Upper lobe of left lung (tissue), 6 donors: ENCODE measurements at regions not wholly inside any gene's neighbourhood (a gene's known extent, or its start where the extent isn't known, plus 50 kb on each side); places are given as distances from the start of the nearest gene placed in this dataset.

Experiments
- ATAC-seq, 2 donors: fragments of 200-7000 bp; cut with Tn5 transposase; one replicate each; pipeline ENCODE4 v1.9.1; 2022; ENCODE audit warnings: mild to moderate bottlenecking in 2 of 2, moderate library complexity in 2 of 2; ENCODE audit not compliant: low FRiP score in 2 of 2
- DNase-seq, 2 donors: peaks; one replicate each; pipeline ENCODE4 v3.0.0-alpha.2; 2019 to 2020
- H3K27ac ChIP-seq, 4 donors: fragments of 200-600 bp; sonication (generic); one replicate each; pipeline ENCODE4 v1.5.1; 2016 to 2019
- H3K27me3 ChIP-seq, 4 donors: fragments of 200-600 bp; sonication (generic); one replicate each; pipeline ENCODE4 v1.5.1; 2017 to 2019
- H3K36me3 ChIP-seq, 4 donors: fragments of 200-600 bp; sonication (generic); one replicate each; pipeline ENCODE4 v1.5.1; 2016 to 2019
- H3K4me1 ChIP-seq, 4 donors: fragments of 200-600 bp; sonication (generic); one replicate each; pipeline ENCODE4 v1.5.1; 2018 to 2019
- H3K4me3 ChIP-seq, 4 donors: fragments of 200-600 bp; sonication (generic); one replicate each; pipeline ENCODE4 v1.5.1; 2017 to 2019; ENCODE audit warnings: mild to moderate bottlenecking in 2 of 4, moderate library complexity in 1 of 4
- H3K9me3 ChIP-seq, 4 donors: fragments of 200-600 bp; sonication (generic); one replicate each; pipeline ENCODE4 v1.5.1; 2018 to 2019
- EP300 ChIP-seq, 4 donors: sonication (generic); formaldehyde crosslinking; IDR thresholded peaks; one replicate each; pipeline ENCODE4 v1.5.1; 2017; ENCODE audit warnings: antibody characterized with exemption in 4 of 4, control low read depth in 2 of 4
- POLR2A ChIP-seq, 4 donors: fragments of 450-650 bp; IDR thresholded peaks; one replicate each; pipeline ENCODE4 v1.5.1; 2016 to 2017; ENCODE audit warnings: antibody characterized with exemption in 4 of 4, mild to moderate bottlenecking in 2 of 4
- POLR2AphosphoS5 ChIP-seq, 2 donors: sonication (generic); formaldehyde crosslinking; IDR thresholded peaks; one replicate each; pipeline ENCODE4 v1.5.1; 2017; ENCODE audit warnings: antibody characterized with exemption in 2 of 2
- WGBS, 2 donors: methylation state at CpG; one replicate each; pipeline ENCODE4 v1.1.5; 2017 to 2018; 5-methylcytosine and 5-hydroxymethylcytosine counted together
- TF ChIP-seq, protein P1 (sequence below), 6 experiments: fragments of 450-650 bp in 4 of 6; fragments of 200-600 bp in 2 of 6; sonication (generic) in 2 of 6; IDR thresholded peaks; one replicate each; pipeline ENCODE4 v1.5.1; 2016 to 2019; ENCODE audit warnings: antibody characterized with exemption in 6 of 6
- donor health status: DM: no; HTN: no; CAD: no; lungs with moderate emphysema.
- donor health status: DM: no; HTN: yes; CAD: no; lungs with severe emphysema.

DNA sequence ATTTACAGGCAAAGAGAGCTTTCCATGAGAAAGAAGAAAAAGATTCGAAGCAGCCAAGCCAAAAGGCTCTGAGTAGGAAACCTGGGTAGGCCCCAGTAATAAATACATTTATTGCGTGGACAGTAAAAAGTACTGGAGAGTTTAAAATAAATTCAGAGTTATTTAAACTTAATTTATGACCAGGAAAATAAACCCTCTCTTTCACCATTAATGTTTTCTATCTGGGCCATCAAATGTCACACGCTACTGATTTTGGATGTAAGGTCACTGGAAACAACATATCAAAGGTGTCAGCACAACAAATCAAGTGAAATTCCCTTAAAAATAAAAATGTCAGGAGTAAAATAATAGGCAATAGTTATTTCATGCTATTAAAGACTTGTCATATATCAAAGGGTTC, 264.0 kb downstream of the SKAP2 start:
- no peak overlapping the region for H3K4me3 ChIP-seq
- no peak for DNase-seq
- WGBS, 2 donors = 77 to 94% methylated on average over 3 of the region's 3 CpGs
- H3K36me3 ChIP-seq = no peaks in the 10 kb centered on the region
- no peak for ATAC-seq
- H3K27ac ChIP-seq = no peak overlapping the region
- H3K27me3 ChIP-seq = no peaks in the 10 kb centered on the region
- TF ChIP-seq POLR2AphosphoS5 (IDR thresholded peaks at IDR 0.05) (no peak), POLR2A (IDR thresholded peaks at IDR 0.05) (no peak), EP300 (IDR thresholded peaks at IDR 0.05) (no peak)
- TF ChIP-seq, protein P1, sequence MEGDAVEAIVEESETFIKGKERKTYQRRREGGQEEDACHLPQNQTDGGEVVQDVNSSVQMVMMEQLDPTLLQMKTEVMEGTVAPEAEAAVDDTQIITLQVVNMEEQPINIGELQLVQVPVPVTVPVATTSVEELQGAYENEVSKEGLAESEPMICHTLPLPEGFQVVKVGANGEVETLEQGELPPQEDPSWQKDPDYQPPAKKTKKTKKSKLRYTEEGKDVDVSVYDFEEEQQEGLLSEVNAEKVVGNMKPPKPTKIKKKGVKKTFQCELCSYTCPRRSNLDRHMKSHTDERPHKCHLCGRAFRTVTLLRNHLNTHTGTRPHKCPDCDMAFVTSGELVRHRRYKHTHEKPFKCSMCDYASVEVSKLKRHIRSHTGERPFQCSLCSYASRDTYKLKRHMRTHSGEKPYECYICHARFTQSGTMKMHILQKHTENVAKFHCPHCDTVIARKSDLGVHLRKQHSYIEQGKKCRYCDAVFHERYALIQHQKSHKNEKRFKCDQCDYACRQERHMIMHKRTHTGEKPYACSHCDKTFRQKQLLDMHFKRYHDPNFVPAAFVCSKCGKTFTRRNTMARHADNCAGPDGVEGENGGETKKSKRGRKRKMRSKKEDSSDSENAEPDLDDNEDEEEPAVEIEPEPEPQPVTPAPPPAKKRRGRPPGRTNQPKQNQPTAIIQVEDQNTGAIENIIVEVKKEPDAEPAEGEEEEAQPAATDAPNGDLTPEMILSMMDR (IDR thresholded peaks at IDR 0.05) = no peak
- no peaks in the 10 kb centered on the region for H3K4me1 ChIP-seq
- no peaks in the 10 kb centered on the region for H3K9me3 ChIP-seq

DNA sequence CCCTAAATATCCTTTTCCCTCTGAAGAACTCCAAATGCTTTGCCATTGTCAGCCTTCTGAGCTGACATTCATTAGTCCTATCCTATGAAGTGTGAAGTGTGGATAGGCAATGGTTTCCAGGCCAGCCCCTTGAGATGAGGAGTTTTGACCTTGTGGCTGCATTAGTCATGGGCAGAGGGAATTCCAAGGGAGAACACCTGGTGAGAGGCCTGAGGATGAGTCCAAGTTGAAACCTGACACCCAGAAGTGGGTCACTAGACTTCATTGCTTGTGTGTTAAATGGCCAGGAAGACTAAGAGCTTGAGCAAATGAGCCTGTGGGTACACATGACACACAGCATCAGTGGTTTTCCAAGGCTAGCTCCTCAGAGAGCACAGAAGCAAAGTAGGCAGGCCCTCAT, 260.8 kb downstream of the SKAP2 start:
- H3K4me1 ChIP-seq = no peaks in the 10 kb centered on the region
- ATAC-seq = no peak
- DNase-seq = no peak
- H3K27ac ChIP-seq = no peak overlapping the region
- no peak for TF ChIP-seq POLR2A (IDR thresholded peaks at IDR 0.05)
- no peak for TF ChIP-seq POLR2AphosphoS5 (IDR thresholded peaks at IDR 0.05)
- TF ChIP-seq, protein P1 (IDR thresholded peaks at IDR 0.05) = no peak
- TF ChIP-seq EP300 (IDR thresholded peaks at IDR 0.05) = no peak
- no peaks in the 10 kb centered on the region for H3K36me3 ChIP-seq
- H3K27me3 ChIP-seq = no peaks in the 10 kb centered on the region
- H3K4me3 ChIP-seq = no peak overlapping the region
- no peaks in the 10 kb centered on the region for H3K9me3 ChIP-seq

DNA sequence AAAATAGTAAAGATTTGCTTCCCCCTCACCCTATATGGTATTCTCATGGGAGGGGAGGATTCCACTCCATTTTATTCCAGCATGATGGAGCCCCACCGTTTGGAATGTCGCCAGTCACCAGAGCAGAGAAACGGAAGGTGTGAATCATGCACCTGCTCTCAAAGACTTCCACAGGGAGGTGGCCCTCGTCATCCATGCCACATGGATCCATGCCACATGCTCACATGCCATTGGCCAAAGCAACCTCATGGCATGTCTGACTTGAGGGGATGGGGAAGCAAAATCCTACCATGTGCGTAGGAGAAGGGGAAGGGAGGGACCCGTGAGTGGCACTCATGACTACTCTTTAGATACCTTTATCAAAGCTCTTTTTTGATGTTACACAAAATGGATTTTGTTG, 256.0 kb downstream of the SKAP2 start:
- H3K9me3 ChIP-seq = no peaks in the 10 kb centered on the region
- H3K36me3 ChIP-seq = no peaks in the 10 kb centered on the region
- TF ChIP-seq POLR2A (IDR thresholded peaks at IDR 0.05) (no peak), POLR2AphosphoS5 (IDR thresholded peaks at IDR 0.05) (no peak)
- H3K4me1 ChIP-seq = no peaks in the 10 kb centered on the region
- no peak overlapping the region for H3K27ac ChIP-seq
- H3K27me3 ChIP-seq = no peaks in the 10 kb centered on the region
- DNase-seq (no peak), ATAC-seq (no peak)
- 82 to 91% methylated on average over 6 of the region's 6 CpGs for WGBS, 2 donors
- H3K4me3 ChIP-seq = no peak overlapping the region

DNA sequence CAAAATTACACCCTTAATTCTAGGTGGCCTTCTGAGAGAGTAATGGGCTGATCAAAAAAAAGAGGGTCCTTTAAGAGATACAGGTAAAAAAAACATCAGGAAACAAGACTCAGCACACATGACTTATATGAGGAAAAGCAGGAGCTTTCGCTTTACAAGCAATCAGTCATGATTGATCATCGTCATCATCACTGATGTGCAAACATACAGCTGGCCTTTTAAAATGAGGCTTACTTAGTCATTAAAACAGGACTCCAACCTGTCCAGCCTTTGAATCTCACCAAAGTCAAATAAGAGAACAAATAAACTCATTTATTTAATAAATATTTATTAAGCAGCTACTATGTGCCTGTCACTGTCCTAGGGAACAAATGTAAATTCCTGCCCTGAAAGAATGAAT, 255.3 kb downstream of the SKAP2 start:
- Histone ChIP-seq H3K9me3 (no peaks in the 10 kb centered on the region), H3K4me3 (no peak overlapping the region), H3K27ac (no peak overlapping the region), H3K36me3 (no peaks in the 10 kb centered on the region), H3K27me3 (no peaks in the 10 kb centered on the region), H3K4me1 (no peaks in the 10 kb centered on the region)
- TF ChIP-seq, protein P1 (IDR thresholded peaks at IDR 0.05) = no peak
- TF ChIP-seq EP300 (IDR thresholded peaks at IDR 0.05) (no peak), POLR2A (IDR thresholded peaks at IDR 0.05) (no peak), POLR2AphosphoS5 (IDR thresholded peaks at IDR 0.05) (no peak)
- DNase-seq = no peak
- WGBS, 2 donors = 79 to 100% methylated on average over 2 of the region's 2 CpGs
- no peak for ATAC-seq

DNA sequence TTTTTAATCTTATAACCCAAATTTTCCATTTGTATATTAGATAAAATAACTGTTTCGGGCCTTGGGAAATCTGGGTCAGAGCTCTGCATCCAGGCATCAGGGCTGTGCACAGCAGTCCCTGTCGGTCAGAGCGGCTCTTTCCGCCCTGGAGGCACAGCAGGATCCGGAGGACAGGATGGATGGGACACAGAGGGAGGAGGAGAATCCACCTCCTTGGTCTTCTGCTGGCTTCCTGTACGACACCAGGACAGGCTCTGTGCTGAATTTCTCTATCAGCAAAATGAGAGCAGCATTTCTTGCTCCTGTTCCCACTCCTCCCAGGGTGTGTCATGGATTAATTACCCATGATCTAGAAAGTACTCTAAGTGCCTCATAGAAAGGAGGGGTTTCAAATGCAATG, 254.9 kb downstream of the SKAP2 start:
- TF ChIP-seq POLR2A (IDR thresholded peaks at IDR 0.05) = no peak
- TF ChIP-seq EP300 (IDR thresholded peaks at IDR 0.05) = no peak
- no peak for TF ChIP-seq POLR2AphosphoS5 (IDR thresholded peaks at IDR 0.05)
- TF ChIP-seq, protein P1 (IDR thresholded peaks at IDR 0.05) = no peak
- no peak overlapping the region for H3K4me3 ChIP-seq
- H3K9me3 ChIP-seq = no peaks in the 10 kb centered on the region
- WGBS, 2 donors = 79 to 91% methylated on average over 6 of the region's 6 CpGs
- no peaks in the 10 kb centered on the region for H3K27me3 ChIP-seq
- ATAC-seq (no peak), DNase-seq (no peak)
- H3K27ac ChIP-seq = no peak overlapping the region
- H3K36me3 ChIP-seq = no peaks in the 10 kb centered on the region
- no peaks in the 10 kb centered on the region for H3K4me1 ChIP-seq
